IPS-11a (cell line): ENCODE measurements at regions not wholly inside any gene's neighbourhood (a gene's known extent, or its start where the extent isn't known, plus 50 kb on each side); places are given as distances from the start of the nearest gene placed in this dataset.

Experiments used
- H3K4me3 ChIP-seq: one replicate; pipeline ENCODE4 v1.5.1; 2013; ENCODE audit warnings: low read depth, low read length, control low read depth

- no peak overlapping the region for H3K4me3 ChIP-seq
Observed at GRCh38 chr3:182703233-182703632, 90.1 kb upstream of the ATP11B start.

- H3K4me3 ChIP-seq, result no peak overlapping the region
Observed at GRCh38 chr3:182704926-182705325, 88.4 kb upstream of the ATP11B start.

GRCh38 chr3:182708810-182709209 is 84.5 kb upstream of the ATP11B start:
- H3K4me3 ChIP-seq, result no peak overlapping the region

GRCh38 chr3:182709306-182709705 is 84.0 kb upstream of the ATP11B start:
- H3K4me3 ChIP-seq, result no peak overlapping the region

GRCh38 chr3:182710557-182711157 is 82.6 kb upstream of the ATP11B start:
- H3K4me3 ChIP-seq, result no peak overlapping the region

GRCh38 chr3:182711261-182711683 is 82.0 kb upstream of the ATP11B start:
- no peak overlapping the region for H3K4me3 ChIP-seq

- H3K4me3 ChIP-seq, result no peak overlapping the region
Observed at GRCh38 chr3:182711853-182712252, 81.5 kb upstream of the ATP11B start.

- H3K4me3 ChIP-seq, result no peak overlapping the region
Observed at GRCh38 chr3:182713111-182713510, 80.2 kb upstream of the ATP11B start.

- no peak overlapping the region for H3K4me3 ChIP-seq
Observed at GRCh38 chr3:182713743-182714517, 79.4 kb upstream of the ATP11B start.

- no peak overlapping the region for H3K4me3 ChIP-seq
Observed at GRCh38 chr3:182715006-182715405, 78.3 kb upstream of the ATP11B start.

GRCh38 chr3:182716114-182716688 is 77.1 kb upstream of the ATP11B start:
- H3K4me3 ChIP-seq, result no peak overlapping the region

- no peak overlapping the region for H3K4me3 ChIP-seq
Observed at GRCh38 chr3:182717216-182717615, 76.1 kb upstream of the ATP11B start.

GRCh38 chr3:182722907-182723306 is 70.4 kb upstream of the ATP11B start:
- no peak overlapping the region for H3K4me3 ChIP-seq

GRCh38 chr3:182723596-182723995 is 69.7 kb upstream of the ATP11B start:
- H3K4me3 ChIP-seq, result no peak overlapping the region

GRCh38 chr3:182725372-182726251 is 67.7 kb upstream of the ATP11B start:
- no peak overlapping the region for H3K4me3 ChIP-seq

- no peak overlapping the region for H3K4me3 ChIP-seq
Observed at GRCh38 chr3:182726258-182727142, 66.8 kb upstream of the ATP11B start.

- no peak overlapping the region for H3K4me3 ChIP-seq
Observed at GRCh38 chr3:182728238-182728637, 65.1 kb upstream of the ATP11B start.

GRCh38 chr3:182729903-182730674 is 63.2 kb upstream of the ATP11B start:
- no peak overlapping the region for H3K4me3 ChIP-seq

GRCh38 chr3:182730675-182731042 is 62.6 kb upstream of the ATP11B start:
- H3K4me3 ChIP-seq, result no peak overlapping the region

- no peak overlapping the region for H3K4me3 ChIP-seq
Observed at GRCh38 chr3:182731764-182732163, 61.5 kb upstream of the ATP11B start.
